K562 (cell line): ENCODE measurements at regions not wholly inside any gene's neighbourhood (a gene's known extent, or its start where the extent isn't known, plus 50 kb on each side); places are given as distances from the start of the nearest gene placed in this dataset.

Experiments
- ATAC-seq: fragments of 200-7000 bp; cut with Tn5 transposase; 3 replicates; pipeline ENCODE4 v1.9.1; 2020; ENCODE audit warnings: moderate library complexity
- BruUV-seq: library from RNA; stranded (reverse); fragments of 400-500 nt; replicated peaks from 2 replicates; lab custom pipeline; 2021; lab: Mats Ljungman, UMichigan
- CTCF ChIA-PET: fragments of 300-600 bp; formaldehyde crosslinking; extraction: SDS; loops from one replicate; lab custom pipeline; 2021; ENCODE audit warnings: low intra/inter-chr PET ratio; lab: Yijun Ruan, JAX
- POLR2A ChIA-PET: fragments of 300-600, 350-650 bp; sonication (Branson Sonifier 250); formaldehyde crosslinking; extraction: SDS; loops from one replicate; lab custom pipeline; 2021; ENCODE audit warnings: antibody characterized with exemption, inconsistent platforms; lab: Yijun Ruan, JAX
- DNase-seq, 4 experiments: peaks; one replicate each; pipeline versions ENCODE4 v3.0.0 to v3.0.0-alpha.2; 2011 to 2018; ENCODE audit warnings: low spot score in 3 of 4, mixed read lengths in 3 of 4; ENCODE audit errors: extremely low read depth in 1 of 4
- FAIRE-seq: peaks from 2 replicates; lab custom pipeline; 2011; peaks lifted over from hg19 to GRCh38; lab: Jason Lieb, UNC
- H2AFZ ChIP-seq: 2 replicates; pipeline ENCODE4 v1.6.0; 2011; ENCODE audit warnings: low read depth, low read length, control low read depth, inconsistent platforms
- H3K27ac ChIP-seq: fragments of 200-600 bp; 3 replicates; pipeline ENCODE4 v1.8.0; 2011; ENCODE audit warnings: low read depth, mild to moderate bottlenecking, control low read depth, inconsistent platforms, low read length, moderate library complexity, mixed read lengths; ENCODE audit errors: extremely low read depth
- H3K27me3 ChIP-seq, 2 experiments: fragments of 300-600 bp in 1 of 2; 2 replicates in 1 of 2; 3 replicates in 1 of 2; pipeline versions ENCODE4 v1.6.0 to v1.8.0; 2011; ENCODE audit warnings: inconsistent platforms in 2 of 2, low read length in 2 of 2, mild to moderate bottlenecking in 1 of 2, mixed read lengths in 1 of 2, moderate library complexity in 1 of 2; ENCODE audit not compliant: control insufficient read depth in 2 of 2, insufficient read depth in 2 of 2
- H3K36me3 ChIP-seq: fragments of 300-600 bp; 3 replicates; pipeline ENCODE4 v1.8.0; 2011; ENCODE audit warnings: mild to moderate bottlenecking, low read length, inconsistent platforms; ENCODE audit not compliant: control insufficient read depth, insufficient read depth
- H3K4me1 ChIP-seq, 2 experiments: fragments of 200-600 bp in 1 of 2; replicated peaks in 1 of 2; 2 replicates in 1 of 2; 3 replicates in 1 of 2; pipeline versions ENCODE4 v1.5.1 to v1.8.0; 2011; ENCODE audit warnings: inconsistent platforms in 2 of 2, low read length in 2 of 2, mild to moderate bottlenecking in 1 of 2, mixed read lengths in 1 of 2, moderate library complexity in 1 of 2; ENCODE audit not compliant: control insufficient read depth in 2 of 2, insufficient read depth in 2 of 2
- H3K4me2 ChIP-seq: 2 replicates; pipeline ENCODE4 v1.6.1; 2011; ENCODE audit warnings: low read length, control low read depth, inconsistent platforms, mixed read lengths; ENCODE audit not compliant: insufficient read depth
- H3K4me3 ChIP-seq: fragments of 200-600 bp; sonication (generic), shearing (Covaris generic); 2 replicates; pipeline ENCODE4 v1.5.1; 2016; ENCODE audit warnings: control low read depth, inconsistent platforms
- H3K79me2 ChIP-seq: fragments of 200-600 bp; 3 replicates; pipeline ENCODE4 v1.8.0; 2011; ENCODE audit warnings: low read length, inconsistent platforms; ENCODE audit not compliant: control insufficient read depth, insufficient read depth
- H3K9ac ChIP-seq, 2 experiments: 2 replicates each; pipeline versions ENCODE4 v1.6.0 to v1.6.1; 2011; ENCODE audit warnings: low read depth in 2 of 2, low read length in 2 of 2, control low read depth in 1 of 2, inconsistent platforms in 1 of 2, mild to moderate bottlenecking in 1 of 2, mixed read lengths in 1 of 2; ENCODE audit not compliant: insufficient read depth in 1 of 2
- H3K9me1 ChIP-seq: one replicate; pipeline ENCODE4 v1.6.0; 2011; ENCODE audit warnings: inconsistent platforms, mild to moderate bottlenecking, low read length, moderate library complexity; ENCODE audit not compliant: control insufficient read depth, insufficient read depth
- H3K9me3 ChIP-seq: replicated peaks from 2 replicates; pipeline ENCODE4 v1.5.1; 2011; ENCODE audit warnings: low read depth, low read length, inconsistent platforms; ENCODE audit not compliant: control insufficient read depth, insufficient read depth
- H4K20me1 ChIP-seq: replicated peaks from 2 replicates; pipeline ENCODE4 v1.6.1; 2011; ENCODE audit warnings: low read length, inconsistent platforms, mixed read lengths; ENCODE audit not compliant: control insufficient read depth, insufficient read depth
- BRF1 ChIP-seq: IDR thresholded peaks from 3 replicates; pipeline ENCODE4 v1.6.1; 2011; ENCODE audit warnings: borderline replicate concordance, mild to moderate bottlenecking; ENCODE audit not compliant: insufficient read length; ENCODE audit errors: extremely low read depth
- CBX2 ChIP-seq: fragments of 200-600 bp; sonication (generic); IDR thresholded peaks from one replicate; pipeline ENCODE4 v1.6.1; 2012; ENCODE audit warnings: mild to moderate bottlenecking, low read length, inconsistent platforms; ENCODE audit not compliant: insufficient read depth, poor library complexity, severe bottlenecking
- PBX2 ChIP-seq, 2 experiments: IDR thresholded peaks in 1 of 2; conservative IDR thresholded peaks in 1 of 2; 2 replicates each; pipeline ENCODE4 v1.6.1; 2016; ENCODE audit warnings: low read depth in 2 of 2, mild to moderate bottlenecking in 1 of 2, missing compliant biosample characterization in 1 of 2, missing genetic modification characterization in 1 of 2, moderate library complexity in 1 of 2
- RBM17 ChIP-seq: fragments of 200-400 bp; formaldehyde crosslinking; IDR thresholded peaks from 2 replicates; pipeline ENCODE4 v1.6.1; 2017; ENCODE audit warnings: low read depth, mild to moderate bottlenecking, low read length, borderline replicate concordance
- ZBTB8A ChIP-seq: fragments of 450-650 bp; IDR thresholded peaks from 2 replicates; pipeline ENCODE4 v1.6.1; 2018; ENCODE audit warnings: mild to moderate bottlenecking, moderate library complexity; ENCODE audit not compliant: partially characterized antibody
- WGBS: fragments of 100-300 bp; shearing (Covaris generic); methylation state at CpG from one replicate; pipeline ENCODE4 v1.1.6; 2016; ENCODE audit warnings: low coverage, mixed read lengths; ENCODE audit not compliant: insufficient coverage; ENCODE audit errors: missing lambda C conversion rate; 5-methylcytosine and 5-hydroxymethylcytosine counted together
- in situ Hi-C: fragments of 300-500 bp; cut with MboI; formaldehyde crosslinking; loops from 4 replicates; pipeline ENCODE4 v1.15.0; 2018; ENCODE audit warnings: inconsistent platforms, mixed read lengths
- intact Hi-C: fragments of 100-400 bp; cut with micrococcal nuclease; formaldehyde crosslinking; loops from 2 replicates; pipeline ENCODE4 v1.14.2; 2022
- TF ChIP-seq, protein P1 (sequence below): fragments of 450-650 bp; IDR thresholded peaks from one replicate; pipeline ENCODE4 v1.6.1; 2018; ENCODE audit warnings: mild to moderate bottlenecking, moderate library complexity; ENCODE audit not compliant: partially characterized antibody
- TF ChIP-seq, protein P2 (sequence below): fragments of 250-450 bp; sonication (Bioruptor Pico); IDR thresholded peaks from 2 replicates; pipeline ENCODE4 v1.4.0; 2020; ENCODE audit warnings: mild to moderate bottlenecking, moderate library complexity

DNA sequence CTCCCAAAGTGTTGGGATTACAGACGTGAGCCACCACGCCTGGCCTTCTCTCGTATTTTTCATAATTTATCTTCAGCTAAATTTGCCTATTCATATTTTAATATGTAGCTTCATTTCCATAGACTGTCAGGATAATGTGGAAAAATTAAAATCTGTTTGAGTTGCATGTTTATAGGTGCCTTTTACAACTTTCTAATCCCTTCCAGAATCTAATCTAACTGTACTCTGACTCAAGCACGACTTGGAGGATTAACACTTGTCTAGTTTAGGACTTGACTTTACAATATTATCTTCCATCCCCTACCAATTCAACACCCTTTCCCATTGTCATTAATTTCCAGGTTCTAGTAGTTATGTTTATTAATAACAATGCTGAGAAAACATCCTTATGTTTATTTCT, 1761.5 kb downstream of the MAT2B start (continued):
- TF ChIP-seq BRF1 = no peak
- TF ChIP-seq, protein P1, sequence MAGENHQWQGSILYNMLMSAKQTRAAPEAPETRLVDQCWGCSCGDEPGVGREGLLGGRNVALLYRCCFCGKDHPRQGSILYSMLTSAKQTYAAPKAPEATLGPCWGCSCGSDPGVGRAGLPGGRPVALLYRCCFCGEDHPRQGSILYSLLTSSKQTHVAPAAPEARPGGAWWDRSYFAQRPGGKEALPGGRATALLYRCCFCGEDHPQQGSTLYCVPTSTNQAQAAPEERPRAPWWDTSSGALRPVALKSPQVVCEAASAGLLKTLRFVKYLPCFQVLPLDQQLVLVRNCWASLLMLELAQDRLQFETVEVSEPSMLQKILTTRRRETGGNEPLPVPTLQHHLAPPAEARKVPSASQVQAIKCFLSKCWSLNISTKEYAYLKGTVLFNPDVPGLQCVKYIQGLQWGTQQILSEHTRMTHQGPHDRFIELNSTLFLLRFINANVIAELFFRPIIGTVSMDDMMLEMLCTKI = no peak
- TF ChIP-seq ZBTB8A = no peak
- TF ChIP-seq RBM17 = no peak
- TF ChIP-seq, all 486 proteins: peak for 0

DNA sequence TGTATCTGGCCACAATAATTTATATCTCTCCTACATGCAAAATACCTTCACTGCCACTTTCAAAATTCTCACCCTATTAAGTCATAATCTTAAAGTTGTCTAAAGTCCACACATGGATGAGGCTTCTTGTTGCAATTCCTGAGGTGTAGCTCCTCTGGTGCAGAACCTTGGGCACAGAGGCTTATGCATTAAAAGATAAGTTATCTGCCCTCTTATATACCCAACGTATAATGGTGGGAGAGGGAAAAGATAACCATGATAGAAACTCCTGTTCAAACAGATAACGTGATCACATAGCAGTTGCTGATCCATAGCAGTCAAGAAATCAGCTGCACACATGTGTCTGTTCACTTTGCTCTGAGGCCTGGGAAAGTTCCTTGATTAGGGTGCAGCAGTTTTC, 1767.0 kb downstream of the MAT2B start:
- intact Hi-C loops (no loop called here), in situ Hi-C loops (no loop called here)
- BruUV-seq = no TSS peak
- CTCF ChIA-PET = no interaction called here
- H3K27ac ChIP-seq = no peak overlapping the region
- no peak overlapping the region for H3K4me2 ChIP-seq
- H3K4me1 ChIP-seq = no peaks in the 10 kb centered on the region
- no peak for DNase-seq
- ATAC-seq = no peak
- no peaks in the 10 kb centered on the region for H3K79me2 ChIP-seq
- no peak for FAIRE-seq
- H3K36me3 ChIP-seq = no peaks in the 10 kb centered on the region
- H3K4me3 ChIP-seq = no peak overlapping the region
- H3K9me3 ChIP-seq = no peaks in the 10 kb centered on the region
- H3K9ac ChIP-seq = no peak overlapping the region
- H2AFZ ChIP-seq = no peak overlapping the region
- no peaks in the 10 kb centered on the region for H4K20me1 ChIP-seq
- 0% methylated on average over 2 of the region's 2 CpGs for WGBS
- POLR2A ChIA-PET = no interaction called here
- no peaks in the 10 kb centered on the region for H3K27me3 ChIP-seq
- TF ChIP-seq PBX2 (CRISPR knock-in tag; IDR thresholded peaks at IDR 0.05; ENCODE audit: low read depth) (no peak), PBX2 (tag; conservative IDR thresholded peaks at IDR 0.05; ENCODE audit: low read depth) (no peak), RBM17 (no peak), CBX2 (no peak)
- TF ChIP-seq, protein P2, sequence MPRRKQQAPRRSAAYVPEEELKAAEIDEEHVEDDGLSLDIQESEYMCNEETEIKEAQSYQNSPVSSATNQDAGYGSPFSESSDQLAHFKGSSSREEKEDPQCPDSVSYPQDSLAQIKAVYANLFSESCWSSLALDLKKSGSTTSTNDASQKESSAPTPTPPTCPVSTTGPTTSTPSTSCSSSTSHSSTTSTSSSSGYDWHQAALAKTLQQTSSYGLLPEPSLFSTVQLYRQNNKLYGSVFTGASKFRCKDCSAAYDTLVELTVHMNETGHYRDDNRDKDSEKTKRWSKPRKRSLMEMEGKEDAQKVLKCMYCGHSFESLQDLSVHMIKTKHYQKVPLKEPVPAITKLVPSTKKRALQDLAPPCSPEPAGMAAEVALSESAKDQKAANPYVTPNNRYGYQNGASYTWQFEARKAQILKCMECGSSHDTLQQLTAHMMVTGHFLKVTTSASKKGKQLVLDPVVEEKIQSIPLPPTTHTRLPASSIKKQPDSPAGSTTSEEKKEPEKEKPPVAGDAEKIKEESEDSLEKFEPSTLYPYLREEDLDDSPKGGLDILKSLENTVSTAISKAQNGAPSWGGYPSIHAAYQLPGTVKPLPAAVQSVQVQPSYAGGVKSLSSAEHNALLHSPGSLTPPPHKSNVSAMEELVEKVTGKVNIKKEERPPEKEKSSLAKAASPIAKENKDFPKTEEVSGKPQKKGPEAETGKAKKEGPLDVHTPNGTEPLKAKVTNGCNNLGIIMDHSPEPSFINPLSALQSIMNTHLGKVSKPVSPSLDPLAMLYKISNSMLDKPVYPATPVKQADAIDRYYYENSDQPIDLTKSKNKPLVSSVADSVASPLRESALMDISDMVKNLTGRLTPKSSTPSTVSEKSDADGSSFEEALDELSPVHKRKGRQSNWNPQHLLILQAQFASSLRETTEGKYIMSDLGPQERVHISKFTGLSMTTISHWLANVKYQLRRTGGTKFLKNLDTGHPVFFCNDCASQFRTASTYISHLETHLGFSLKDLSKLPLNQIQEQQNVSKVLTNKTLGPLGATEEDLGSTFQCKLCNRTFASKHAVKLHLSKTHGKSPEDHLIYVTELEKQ (CRISPR knock-in tag) = no peak
- no peaks in the 10 kb centered on the region for H3K9me1 ChIP-seq
